Skin of body (tissue), 1 donor: ENCODE measurements at regions not wholly inside any gene's neighbourhood (a gene's known extent, or its start where the extent isn't known, plus 50 kb on each side); places are given as distances from the start of the nearest gene placed in this dataset.

Source experiments
- DNase-seq: peaks from one replicate; lab custom pipeline; 2025; lab: John Stamatoyannopoulos, UW

GRCh38 chr4:100970414-100970813, 376.9 kb downstream of the PPP3CA start:
- no peak for DNase-seq

- DNase-seq = peak; percentile 11
These were observed 377.4 kb downstream of the PPP3CA start for GRCh38 chr4:100969925-100970324.

DNA sequence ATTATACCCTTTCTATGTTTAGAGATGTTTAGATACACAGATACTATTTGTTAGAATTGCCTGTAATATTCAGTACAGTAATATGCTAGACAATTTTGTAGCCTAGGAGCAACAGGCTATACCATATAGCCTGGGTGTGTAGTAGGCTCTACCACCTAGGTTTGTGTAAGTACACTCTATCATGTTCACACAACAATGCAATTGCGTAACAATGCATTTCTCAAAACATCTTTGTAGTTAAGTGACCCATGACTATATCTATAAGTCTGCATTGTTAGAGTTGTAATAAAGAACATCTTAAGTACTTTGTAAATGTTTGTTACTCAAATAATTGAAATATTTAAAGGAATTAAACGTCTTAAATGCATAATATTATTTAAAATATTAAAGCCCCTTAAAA, 379.3 kb downstream of the PPP3CA start:
- DNase-seq = no peak

GRCh38 chr4:100963627-100964026, 383.7 kb downstream of the PPP3CA start:
- no peak for DNase-seq

DNA sequence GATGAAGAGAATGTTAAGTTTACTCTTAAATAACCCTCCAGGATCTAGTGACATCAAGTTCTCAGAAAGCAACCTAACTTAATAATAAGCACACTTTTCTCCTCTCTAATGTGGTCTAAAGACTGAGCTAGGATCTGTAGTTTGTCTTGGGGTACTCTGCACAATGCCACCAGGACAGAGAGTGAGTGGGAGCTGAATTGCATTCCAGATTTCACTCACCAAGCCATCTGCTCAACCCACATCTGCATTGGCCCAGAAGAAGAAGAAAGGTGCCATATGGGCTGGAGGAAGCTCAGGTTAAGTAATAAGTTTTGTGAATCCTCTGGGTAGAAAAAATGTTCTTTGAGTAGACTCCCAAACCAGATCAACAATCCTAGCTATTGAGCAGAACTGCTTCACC, 384.6 kb downstream of the PPP3CA start:
- DNase-seq = no peak

DNA sequence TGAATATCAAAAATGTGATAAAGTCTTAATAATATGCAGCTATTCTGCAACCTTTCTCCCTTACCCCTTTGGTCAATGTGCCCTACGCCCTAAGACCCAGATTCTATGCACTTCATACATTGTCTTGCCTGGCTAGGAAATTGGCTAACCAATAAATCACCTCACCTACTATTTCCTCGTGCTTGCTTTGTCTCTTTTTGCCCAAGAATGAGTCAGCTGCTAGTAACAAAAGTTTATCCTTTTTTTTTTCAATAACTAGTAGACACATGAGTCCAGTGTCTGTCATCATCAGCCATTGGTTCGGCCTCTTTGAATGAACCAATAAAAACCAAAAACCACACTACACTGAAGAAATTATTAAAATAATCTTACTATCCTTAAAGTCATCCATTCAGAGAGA, 387.1 kb downstream of the PPP3CA start:
- no peak for DNase-seq

GRCh38 chr4:100954046-100954445, 393.3 kb downstream of the PPP3CA start:
- no peak for DNase-seq

DNA sequence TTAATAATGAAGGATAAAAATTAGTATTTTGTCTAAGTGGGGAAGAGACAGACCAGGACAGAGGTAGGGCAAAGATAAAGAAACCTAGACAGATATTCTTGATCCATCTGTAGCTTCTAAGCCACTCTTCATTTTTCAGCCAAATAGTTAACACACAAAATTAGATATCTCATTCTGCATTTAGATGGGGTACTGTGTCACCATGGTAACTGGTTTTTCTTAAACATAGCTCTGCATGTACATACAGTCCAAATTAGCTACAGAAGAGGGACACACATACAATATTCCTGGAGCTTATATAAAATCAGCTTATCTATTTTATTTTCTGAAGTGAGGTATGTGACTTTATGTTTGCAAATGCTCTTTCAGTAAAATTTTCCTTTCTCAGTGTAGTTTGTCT, 393.7 kb downstream of the PPP3CA start:
- DNase-seq = no peak

DNA sequence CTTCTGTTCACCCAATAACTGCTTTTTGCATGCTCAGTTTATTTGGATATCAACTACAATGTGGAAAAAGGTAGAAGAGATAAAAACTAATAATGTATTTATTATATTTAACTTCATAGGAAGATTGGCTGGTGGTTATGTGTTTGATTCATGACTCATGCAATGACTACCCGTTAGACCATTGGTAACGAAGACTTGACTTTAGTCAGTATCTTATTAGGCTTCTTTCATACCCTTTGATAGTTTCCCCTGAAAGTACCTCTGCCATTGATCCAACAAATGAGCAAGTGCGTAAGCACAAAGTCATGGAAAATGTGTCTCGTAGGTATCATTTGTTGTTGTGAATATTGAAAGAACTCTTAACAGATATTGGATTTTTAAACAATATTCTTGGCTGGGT, 394.7 kb downstream of the PPP3CA start:
- no peak for DNase-seq

GRCh38 chr4:100949350-100949935, 397.9 kb downstream of the PPP3CA start:
- DNase-seq = no peak

DNA sequence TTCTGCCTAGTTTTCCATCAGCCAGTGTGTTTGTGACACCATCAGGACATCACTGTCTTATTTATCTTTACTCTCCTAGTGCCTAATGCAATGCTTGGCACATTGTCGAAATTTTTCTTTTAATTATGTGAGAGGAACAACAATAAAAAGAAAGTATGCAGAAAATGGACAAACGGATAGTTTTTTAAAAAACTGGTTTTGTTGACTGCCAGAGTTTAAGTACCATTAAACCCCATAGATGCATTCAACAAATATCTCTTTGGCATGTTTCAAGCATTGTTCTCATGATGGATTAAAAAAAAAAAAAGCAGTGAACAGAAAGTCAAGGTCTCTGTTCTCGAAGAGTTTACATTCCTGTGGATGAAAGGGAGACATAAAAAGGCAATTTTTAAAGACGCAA, 398.4 kb downstream of the PPP3CA start:
- no peak for DNase-seq

- DNase-seq = no peak
These were observed 401.5 kb downstream of the PPP3CA start for GRCh38 chr4:100945789-100946188.

DNA sequence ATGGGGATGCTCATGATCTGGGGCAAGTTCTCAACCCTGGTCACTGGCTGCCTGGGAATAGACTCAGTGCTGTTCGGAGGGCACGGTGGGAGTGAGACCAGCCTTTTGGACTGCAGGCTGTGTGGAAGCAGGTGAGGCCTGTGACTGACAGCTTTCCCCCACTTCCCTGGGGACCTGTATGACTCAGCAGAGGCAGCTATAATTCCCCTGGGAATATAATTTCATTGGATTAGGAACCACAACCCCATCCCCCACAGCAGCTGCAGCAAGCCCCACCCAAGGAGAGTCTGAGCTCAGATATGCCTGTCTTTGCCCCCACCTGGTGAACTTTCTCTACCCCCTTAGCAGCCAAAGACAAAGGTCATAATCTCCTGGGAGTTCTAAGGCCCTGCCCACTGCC, 408.6 kb downstream of the PPP3CA start:
- DNase-seq = no peak

DNA sequence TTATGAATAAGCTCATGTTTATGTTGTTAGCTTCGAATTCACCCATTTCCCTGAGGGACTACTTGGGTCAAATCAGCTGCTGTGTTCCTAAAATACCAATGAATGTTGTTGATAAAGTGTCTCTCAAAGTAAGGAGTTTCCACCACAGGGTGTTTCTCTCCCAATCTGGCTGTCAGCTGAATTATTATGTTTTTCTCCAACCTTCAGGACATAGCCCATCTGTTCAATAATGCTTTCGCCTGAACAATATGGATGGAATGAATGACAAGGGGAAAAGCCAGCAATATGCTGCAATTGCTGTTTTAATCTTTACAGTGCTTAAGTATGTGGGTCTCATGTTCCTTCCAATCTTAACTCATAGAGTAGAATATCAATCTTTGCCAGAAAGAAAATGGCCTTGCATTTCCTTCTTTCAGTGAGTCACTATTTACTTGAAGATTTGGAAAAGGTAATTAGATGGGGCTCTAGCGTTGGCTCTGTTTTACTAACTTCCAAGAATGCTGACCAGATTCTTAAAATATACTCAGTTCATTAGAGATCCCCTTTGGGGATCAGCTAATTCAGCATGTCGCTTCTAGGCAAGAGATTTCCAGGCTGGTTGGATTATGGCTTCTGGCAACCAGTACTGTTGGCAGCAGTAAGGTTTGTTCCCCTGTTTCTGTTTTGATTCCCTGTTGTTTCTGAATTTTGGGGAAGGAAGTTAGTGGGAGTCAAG, 410.5 kb downstream of the PPP3CA start:
- peak; percentile 77 for DNase-seq

DNA sequence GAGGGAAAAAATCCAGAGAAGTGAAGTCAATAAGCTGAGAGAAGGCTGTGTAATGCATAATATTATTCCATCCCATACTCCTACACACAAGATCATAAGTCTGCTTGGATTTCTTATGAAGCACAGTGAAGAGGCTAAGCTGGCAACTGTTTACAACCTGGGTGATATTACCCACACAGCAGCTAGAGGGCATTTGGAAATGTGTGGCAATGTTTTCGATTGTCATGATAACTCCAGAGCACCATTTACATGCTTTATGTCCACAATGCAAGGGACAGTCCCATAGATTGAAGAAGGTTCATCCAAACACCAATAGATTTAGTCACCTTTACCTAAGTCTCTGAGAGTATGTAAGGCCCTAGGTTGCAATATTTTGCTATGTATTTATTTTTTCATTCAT, 412.2 kb downstream of the PPP3CA start:
- no peak for DNase-seq

- DNase-seq = no peak
These were observed 413.7 kb downstream of the PPP3CA start for GRCh38 chr4:100933628-100934027.

- no peak for DNase-seq
These were observed 411.9 kb upstream of the EMCN start for GRCh38 chr4:100929758-100930157.

DNA sequence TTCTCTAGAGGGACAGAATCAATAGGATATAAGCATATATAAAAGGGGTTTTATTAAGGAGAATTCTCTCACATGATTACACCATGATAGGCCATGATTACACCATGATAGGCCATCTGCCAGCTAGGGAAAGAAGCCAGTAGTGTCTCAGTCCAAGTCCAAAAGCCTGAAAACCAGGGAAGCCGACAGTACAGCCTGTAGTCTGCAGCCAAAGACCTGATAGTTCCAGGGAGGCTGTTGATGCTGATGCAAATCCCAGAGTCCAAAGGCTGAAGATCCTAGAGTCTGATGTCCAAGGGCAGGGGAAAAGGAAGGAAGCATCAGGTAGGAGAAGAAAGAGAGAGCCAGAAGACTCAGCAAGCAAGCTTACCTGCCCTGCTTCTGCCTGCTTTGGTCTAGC, 411.3 kb upstream of the EMCN start:
- DNase-seq = no peak

DNA sequence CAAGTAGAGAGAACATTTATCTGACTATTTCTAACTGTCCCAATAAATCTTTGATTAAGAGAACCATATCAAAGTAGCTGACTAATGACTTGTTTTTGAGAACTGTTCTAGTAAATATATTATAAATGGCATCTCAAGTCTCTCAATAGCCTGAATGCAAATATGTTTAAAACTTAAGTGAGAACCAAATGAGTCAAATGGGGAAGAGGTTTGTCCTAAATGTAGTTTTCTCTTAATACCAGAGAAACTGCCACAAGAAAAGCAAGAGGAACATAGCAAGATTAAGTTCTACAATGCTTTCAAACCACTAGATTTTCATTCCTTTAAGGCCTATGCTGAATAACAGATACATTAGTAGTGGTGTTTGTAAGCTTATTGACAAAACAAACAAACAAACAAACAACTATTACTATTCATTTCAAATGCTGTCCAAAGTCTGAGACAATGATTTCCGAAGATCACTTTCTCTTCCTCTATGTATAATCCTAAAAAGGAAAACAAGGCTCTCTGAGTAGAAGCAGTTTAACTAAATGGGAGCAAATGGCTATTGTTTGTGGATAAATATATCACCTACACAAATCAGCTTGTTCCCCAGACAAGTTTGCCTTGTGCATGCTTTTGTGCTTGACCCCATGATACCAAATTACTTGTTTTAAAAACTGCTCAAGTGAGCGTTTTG, 408.4 kb upstream of the EMCN start:
- no peak for DNase-seq

DNA sequence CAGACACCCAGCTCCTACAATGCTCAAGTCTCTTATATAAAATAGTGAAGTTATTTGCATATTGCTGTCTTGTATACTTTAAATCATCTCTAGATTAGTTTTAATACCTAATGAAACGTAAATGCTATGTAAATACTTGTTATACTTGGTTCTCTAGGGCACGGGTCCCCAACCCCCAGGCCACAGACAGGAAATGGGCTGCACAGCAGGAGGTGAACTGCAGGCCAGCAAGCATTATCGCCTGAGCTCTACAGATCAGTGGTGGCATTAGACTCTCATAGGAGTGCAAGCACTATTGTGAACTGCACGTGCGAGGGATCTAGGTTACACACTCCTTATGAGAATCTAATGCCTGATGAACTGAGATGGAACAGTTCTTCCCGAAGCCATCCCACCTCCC, 395.9 kb upstream of the EMCN start:
- DNase-seq = no peak

GRCh38 chr4:100908540-100908939, 390.7 kb upstream of the EMCN start:
- no peak for DNase-seq

DNA sequence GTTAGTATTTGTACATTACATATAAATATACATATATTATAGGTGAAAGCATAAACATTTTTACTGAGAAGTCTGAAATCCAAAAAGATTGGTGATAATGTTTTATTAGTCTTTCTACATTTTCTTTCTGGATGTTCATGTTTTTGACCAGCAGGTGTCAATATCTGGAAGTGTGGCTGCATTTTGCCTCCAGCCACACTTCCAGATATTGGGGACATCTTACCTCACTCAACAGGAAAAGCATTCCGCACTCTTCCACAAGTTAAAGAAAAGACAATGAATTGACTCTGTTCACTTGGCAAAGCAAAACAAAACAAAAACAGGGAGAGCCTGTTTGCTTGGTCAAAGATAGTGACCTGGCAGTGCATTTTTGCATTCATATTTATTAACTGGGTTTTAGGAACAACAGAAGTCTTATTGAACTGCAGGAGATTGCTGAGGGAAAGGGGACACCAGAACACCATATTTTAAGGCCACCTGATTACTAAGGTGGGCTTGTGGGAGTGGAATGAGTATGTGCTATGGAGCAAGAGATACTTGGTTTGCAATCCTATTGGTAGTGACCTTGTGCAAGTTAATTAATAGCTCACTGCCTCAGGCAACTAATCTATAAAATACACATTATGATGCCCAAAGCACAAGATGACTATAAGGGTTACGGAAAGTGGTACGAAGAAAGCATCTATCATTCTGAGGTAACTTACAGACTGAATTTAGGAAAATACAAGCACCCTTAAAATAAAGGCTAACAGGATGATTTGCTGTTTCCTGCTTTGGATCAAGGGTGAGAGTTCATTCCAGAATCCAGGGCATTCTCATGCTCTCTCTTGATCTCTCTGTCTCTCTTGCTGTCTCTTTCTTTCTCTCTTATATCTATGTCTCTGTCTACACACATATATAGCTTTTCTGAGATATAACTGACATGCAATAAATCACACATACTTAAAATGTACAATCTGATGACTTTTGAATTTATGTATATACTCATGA, 389.9 kb upstream of the EMCN start:
- DNase-seq = no peak
